Gastrocnemius medialis (tissue), 4 donors: ENCODE measurements at regions not wholly inside any gene's neighbourhood (a gene's known extent, or its start where the extent isn't known, plus 50 kb on each side); places are given as distances from the start of the nearest gene placed in this dataset.

Source experiments
- ATAC-seq, 2 donors: fragments of 150-250 bp; one replicate each; pipeline ENCODE4 v1.9.1; 2016
- DNase-seq, 2 donors: peaks; one replicate each; pipeline ENCODE4 v3.0.0-alpha.2; 2019
- H3K27ac ChIP-seq, 4 donors: fragments of 200-600 bp; sonication (generic); 1 replicate in 1 of 4; 2 replicates in 3 of 4; pipeline ENCODE4 v1.5.1; 2016 to 2018; ENCODE audit warnings: mild to moderate bottlenecking in 2 of 4, moderate library complexity in 1 of 4
- H3K27me3 ChIP-seq, 3 donors: fragments of 200-600 bp; sonication (generic) in 2 of 3; 1 replicate in 1 of 3; 2 replicates in 2 of 3; pipeline versions ENCODE4 v1.5.1 to v1.6.0; 2016 to 2019; ENCODE audit warnings: mild to moderate bottlenecking in 1 of 3, moderate library complexity in 1 of 3
- H3K36me3 ChIP-seq, 2 donors: fragments of 200-600 bp; sonication (generic) in 1 of 2; one replicate each; pipeline ENCODE4 v1.5.1; 2017 to 2018
- H3K4me1 ChIP-seq, 2 donors: fragments of 200-600 bp; sonication (generic) in 1 of 2; one replicate each; pipeline ENCODE4 v1.5.1; 2016 to 2017; ENCODE audit warnings: mild to moderate bottlenecking in 2 of 2
- H3K4me3 ChIP-seq, 4 donors: fragments of 200-600 bp; sonication (generic) in 3 of 4; 1 replicate in 1 of 4; 2 replicates in 3 of 4; pipeline ENCODE4 v1.5.1; 2016 to 2019; ENCODE audit warnings: mild to moderate bottlenecking in 2 of 4
- H3K9me3 ChIP-seq, 3 donors: fragments of 200-600 bp; sonication (generic) in 2 of 3; 1 replicate in 1 of 3; 2 replicates in 2 of 3; pipeline ENCODE4 v1.5.1; 2016 to 2019
- POLR2A ChIP-seq, 2 donors: fragments of 450-650 bp; IDR thresholded peaks; one replicate each; pipeline ENCODE4 v1.6.1; 2017; ENCODE audit warnings: antibody characterized with exemption in 2 of 2, mild to moderate bottlenecking in 2 of 2, moderate library complexity in 2 of 2
- in situ Hi-C, 4 donors: fragments of 200-750 bp; cut with MboI; loops; one replicate each; pipeline versions ENCODE4 v1.15.0 to v1.8.0; 2017; ENCODE audit warnings: low sequenced_read_pairs in 4 of 4
- intact Hi-C: fragments of 100-400 bp; cut with DNase I; formaldehyde crosslinking; loops from one replicate; pipeline ENCODE4 v1.15.1; 2023; ENCODE audit warnings: low total_unique reads
- TF ChIP-seq, protein P1 (sequence below), 5 experiments: fragments of 450-650 bp in 3 of 5; fragments of 200-600 bp in 2 of 5; sonication (generic) in 2 of 5; IDR thresholded peaks in 4 of 5; conservative IDR thresholded peaks in 1 of 5; 1 replicate in 4 of 5; 2 replicates in 1 of 5; pipeline ENCODE4 v1.5.1; 2016 to 2019; ENCODE audit warnings: antibody characterized with exemption in 5 of 5, mild to moderate bottlenecking in 3 of 5, moderate library complexity in 3 of 5

DNA sequence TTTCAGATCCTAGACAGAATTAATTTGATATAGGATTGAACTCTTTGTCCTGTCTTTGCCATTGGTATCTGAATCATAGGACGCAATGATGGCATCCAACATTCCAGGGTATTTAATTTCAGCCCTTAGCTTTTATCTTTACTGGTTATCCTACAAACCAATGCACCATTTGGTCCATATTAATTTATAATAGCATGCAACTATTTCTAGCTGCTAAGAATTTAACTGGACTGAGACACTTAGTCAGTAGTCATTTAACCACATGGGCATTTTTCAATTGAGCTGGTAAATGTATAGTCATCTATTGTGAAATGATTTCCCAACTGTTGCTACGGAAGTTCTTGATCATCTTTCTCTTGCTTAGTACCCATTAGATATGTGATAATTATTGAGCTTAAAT is 141.1 kb downstream of the CD164 start:
- in situ Hi-C loops, result no loop called here
- H3K27ac ChIP-seq, result peak overlapping the region; percentile 53 to 73 (median 66)
- DNase-seq, result no peak
- intact Hi-C loops, result loop anchor here (5.0 kb wide), 1 partner anchor 141 kb away; the partner anchor contains the start of gene CD164
- H3K36me3 ChIP-seq, result no peaks in the 10 kb centered on the region
- H3K27me3 ChIP-seq, result no peaks in the 10 kb centered on the region
- no peaks in the 10 kb centered on the region for H3K9me3 ChIP-seq
- peaks cover 33 to 34% of the 10 kb centered on the region in 2 donors for H3K4me1 ChIP-seq
- no peak overlapping the region for H3K4me3 ChIP-seq
- ATAC-seq, result peak in 1 of 2 donors; percentile 13
- TF ChIP-seq, protein P1, sequence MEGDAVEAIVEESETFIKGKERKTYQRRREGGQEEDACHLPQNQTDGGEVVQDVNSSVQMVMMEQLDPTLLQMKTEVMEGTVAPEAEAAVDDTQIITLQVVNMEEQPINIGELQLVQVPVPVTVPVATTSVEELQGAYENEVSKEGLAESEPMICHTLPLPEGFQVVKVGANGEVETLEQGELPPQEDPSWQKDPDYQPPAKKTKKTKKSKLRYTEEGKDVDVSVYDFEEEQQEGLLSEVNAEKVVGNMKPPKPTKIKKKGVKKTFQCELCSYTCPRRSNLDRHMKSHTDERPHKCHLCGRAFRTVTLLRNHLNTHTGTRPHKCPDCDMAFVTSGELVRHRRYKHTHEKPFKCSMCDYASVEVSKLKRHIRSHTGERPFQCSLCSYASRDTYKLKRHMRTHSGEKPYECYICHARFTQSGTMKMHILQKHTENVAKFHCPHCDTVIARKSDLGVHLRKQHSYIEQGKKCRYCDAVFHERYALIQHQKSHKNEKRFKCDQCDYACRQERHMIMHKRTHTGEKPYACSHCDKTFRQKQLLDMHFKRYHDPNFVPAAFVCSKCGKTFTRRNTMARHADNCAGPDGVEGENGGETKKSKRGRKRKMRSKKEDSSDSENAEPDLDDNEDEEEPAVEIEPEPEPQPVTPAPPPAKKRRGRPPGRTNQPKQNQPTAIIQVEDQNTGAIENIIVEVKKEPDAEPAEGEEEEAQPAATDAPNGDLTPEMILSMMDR (IDR thresholded peaks at IDR 0.05 in 4 of 5, conservative IDR thresholded peaks at IDR 0.05 in 1 of 5), result no peak
- no peak for TF ChIP-seq POLR2A (IDR thresholded peaks at IDR 0.05)

DNA sequence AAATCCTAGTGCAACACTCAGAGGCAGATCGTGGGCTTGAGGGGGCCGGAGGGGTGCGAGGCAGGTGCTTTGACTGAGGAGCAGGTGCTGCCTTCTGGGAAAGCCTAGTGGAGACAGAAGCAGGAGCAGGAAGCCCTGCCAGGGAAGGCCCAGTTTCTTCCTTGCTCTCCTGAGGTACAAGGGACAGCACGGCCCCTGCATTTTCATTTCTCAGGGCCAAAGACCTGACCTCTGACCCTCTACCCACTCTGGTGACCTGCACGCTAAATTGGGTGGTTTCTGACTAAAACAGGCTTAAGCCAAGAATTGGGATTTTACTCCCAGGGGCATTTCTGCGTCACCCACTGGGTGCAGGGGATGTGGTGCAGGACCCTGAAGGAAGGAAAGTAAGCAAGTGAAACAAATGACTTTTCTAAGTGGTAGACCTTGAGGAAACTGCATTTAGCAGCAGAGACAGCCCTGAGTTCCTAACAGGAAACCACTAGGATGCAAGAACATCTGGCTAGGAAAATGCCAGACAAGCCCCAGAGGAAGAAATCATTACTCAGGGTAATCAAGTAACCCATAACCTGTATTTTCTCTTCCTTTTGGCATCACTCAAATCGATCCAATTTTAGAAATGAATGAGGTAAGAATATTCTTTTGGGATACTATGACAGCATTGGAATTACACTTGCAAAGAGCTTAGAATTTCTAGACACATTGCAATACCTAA is 141.7 kb downstream of the CD164 start:
- Histone ChIP-seq H3K9me3 (no peaks in the 10 kb centered on the region), H3K36me3 (no peaks in the 10 kb centered on the region), H3K27ac (peak overlapping the region; percentile 53 to 73 (median 66)), H3K4me1 (peaks cover 33 to 34% of the 10 kb centered on the region in 2 donors), H3K27me3 (no peaks in the 10 kb centered on the region), H3K4me3 (no peak overlapping the region)
- no peak for TF ChIP-seq POLR2A (IDR thresholded peaks at IDR 0.05)
- TF ChIP-seq, protein P1 (IDR thresholded peaks at IDR 0.05 in 4 of 5, conservative IDR thresholded peaks at IDR 0.05 in 1 of 5), result no peak
- ATAC-seq (peak; percentile 23 to 37), DNase-seq (no peak)
- intact Hi-C loops, result loop anchor here (1.0 to 5.0 kb wide), 2 partner anchors 14 to 142 kb away; partner anchors contain the start of gene CD164
- in situ Hi-C loops, result no loop called here

GRCh38 chr6:109239651-109240321 is 142.5 kb downstream of the CD164 start:
- ATAC-seq, result peak; percentile 16 to 42
- H3K4me3 ChIP-seq, result no peak overlapping the region
- peak overlapping the region; percentile 53 to 73 (median 66) for H3K27ac ChIP-seq
- no peak for DNase-seq
- TF ChIP-seq POLR2A (IDR thresholded peaks at IDR 0.05), result no peak
- TF ChIP-seq, protein P1 (IDR thresholded peaks at IDR 0.05 in 4 of 5, conservative IDR thresholded peaks at IDR 0.05 in 1 of 5), result no peak
- no peaks in the 10 kb centered on the region for H3K36me3 ChIP-seq
- in situ Hi-C loops (no loop called here), intact Hi-C loops (loop anchor here (1.0 to 5.0 kb wide), 2 partner anchors 13 to 143 kb away; partner anchors contain the start of gene CD164)
- H3K9me3 ChIP-seq, result no peaks in the 10 kb centered on the region
- no peaks in the 10 kb centered on the region for H3K27me3 ChIP-seq
- H3K4me1 ChIP-seq, result peaks cover 33 to 34% of the 10 kb centered on the region in 2 donors

- ATAC-seq (no peak), DNase-seq (no peak)
- intact Hi-C loops (no loop called here), in situ Hi-C loops (no loop called here)
- Histone ChIP-seq H3K27ac (peak overlapping the region; percentile 16 to 73 (median 66)), H3K27me3 (no peaks in the 10 kb centered on the region), H3K36me3 (no peaks in the 10 kb centered on the region), H3K4me3 (no peak overlapping the region), H3K9me3 (no peaks in the 10 kb centered on the region), H3K4me1 (peaks cover 33 to 34% of the 10 kb centered on the region in 2 donors)
- TF ChIP-seq, protein P1 (IDR thresholded peaks at IDR 0.05 in 4 of 5, conservative IDR thresholded peaks at IDR 0.05 in 1 of 5), result no peak
- no peak for TF ChIP-seq POLR2A (IDR thresholded peaks at IDR 0.05)
Measured at GRCh38 chr6:109239160-109239559, 143.1 kb downstream of the CD164 start.
